Testis (tissue), 2 donors: ENCODE measurements at regions not wholly inside any gene's neighbourhood (a gene's known extent, or its start where the extent isn't known, plus 50 kb on each side); places are given as distances from the start of the nearest gene placed in this dataset.

Source experiments
- CTCF ChIP-seq, 3 experiments: fragments of 450-650 bp in 2 of 3; fragments of 200-600 bp in 1 of 3; sonication (generic) in 1 of 3; IDR thresholded peaks; one replicate each; pipeline ENCODE4 v1.5.1; 2016 to 2019; ENCODE audit warnings: antibody characterized with exemption in 3 of 3, mild to moderate bottlenecking in 2 of 3, moderate library complexity in 1 of 3
- POLR2A ChIP-seq: fragments of 450-650 bp; IDR thresholded peaks from one replicate; pipeline ENCODE4 v1.6.1; 2017; ENCODE audit warnings: antibody characterized with exemption, mild to moderate bottlenecking, moderate library complexity

- no peak for TF ChIP-seq POLR2A
- no peak for TF ChIP-seq CTCF (IDR thresholded peaks at IDR 0.05)
Observed at GRCh38 chr5:90325093-90325492, 84.5 kb downstream of the CETN3 start.
